ENCODE measurements at regions not wholly inside any gene's neighbourhood (a gene's known extent, or its start where the extent isn't known, plus 50 kb on each side); places are given as distances from the start of the nearest gene placed in this dataset.

DNA sequence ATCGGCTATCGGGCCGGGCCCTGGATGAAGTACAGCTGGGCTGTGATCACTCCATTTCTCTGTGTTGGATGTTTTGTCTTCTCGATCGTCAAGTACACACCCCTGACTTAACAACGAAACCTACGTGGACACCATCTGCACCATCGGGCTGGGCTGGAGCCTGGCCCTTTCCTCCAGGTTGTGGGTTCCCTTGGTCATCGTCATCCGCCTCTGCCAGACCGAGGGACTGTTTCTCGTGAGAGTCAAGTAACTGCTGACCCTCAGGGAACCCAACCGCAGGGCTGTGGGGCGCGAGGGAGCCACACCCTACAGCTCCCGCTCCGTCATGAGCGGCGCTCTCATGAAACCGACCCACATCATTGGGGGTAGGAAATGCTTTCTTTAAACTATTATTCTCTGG is 842.4 kb upstream of the TMPRSS15 start:
- Mint-ChIP-seq H3K9me3 (peaks cover 8% of the 10 kb centered on the region), H3K27ac (no peak overlapping the region), H3K36me3 (ENCODE audit: low read depth) (no peaks in the 10 kb centered on the region), H3K27me3 (ENCODE audit: low read depth) (no peaks in the 10 kb centered on the region), H3K4me3 (no peak overlapping the region), H3K4me1 (ENCODE audit: low read depth) (no peaks in the 10 kb centered on the region)
- intact Hi-C loops (cut with micrococcal nuclease), result no loop called here
- DNase-seq, result no peak
- CTCF ChIA-PET, result no interaction called here

DNA sequence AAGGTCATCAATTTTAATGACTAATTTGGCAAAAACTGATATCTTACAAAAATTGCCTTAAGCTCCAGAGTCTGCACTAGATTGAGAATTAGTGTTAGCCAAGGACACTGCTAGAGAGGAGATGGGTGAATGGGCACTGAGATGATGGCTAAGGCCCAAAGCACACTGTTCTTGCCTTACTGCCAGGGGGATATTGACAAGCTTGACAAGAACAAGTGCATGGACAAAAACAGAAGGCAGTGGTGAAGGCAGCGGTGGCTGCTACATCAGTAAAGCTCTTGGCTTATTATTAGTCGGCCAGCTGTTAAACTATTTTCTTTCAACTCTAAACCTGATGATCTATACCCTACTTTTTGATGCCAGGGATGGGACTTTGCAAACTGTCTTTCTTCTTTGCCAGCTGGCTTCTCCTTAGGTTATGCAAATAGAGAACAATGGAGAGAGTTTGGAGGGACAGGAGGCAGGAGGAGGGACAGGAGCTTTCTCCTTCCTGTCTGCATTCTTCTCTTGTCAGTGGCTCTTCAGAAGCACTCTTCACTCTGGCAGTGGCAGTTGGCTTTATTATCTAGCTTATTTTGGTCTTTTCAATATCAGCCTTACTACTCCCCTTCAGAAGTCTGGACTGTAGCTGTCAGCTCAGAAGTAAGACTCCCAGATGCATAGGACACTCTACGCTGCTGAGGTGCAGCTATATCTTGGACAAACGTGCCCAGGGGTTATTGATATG is 853.5 kb upstream of the TMPRSS15 start:
- Mint-ChIP-seq H3K9me3 (peaks cover 2% of the 10 kb centered on the region), H3K36me3 (ENCODE audit: low read depth) (no peaks in the 10 kb centered on the region), H3K4me1 (ENCODE audit: low read depth) (no peaks in the 10 kb centered on the region), H3K27me3 (ENCODE audit: low read depth) (no peaks in the 10 kb centered on the region), H3K4me3 (no peak overlapping the region), H3K27ac (no peak overlapping the region)
- CTCF ChIA-PET, result no interaction called here
- intact Hi-C loops (cut with micrococcal nuclease), result no loop called here
- DNase-seq, result no peak

DNA sequence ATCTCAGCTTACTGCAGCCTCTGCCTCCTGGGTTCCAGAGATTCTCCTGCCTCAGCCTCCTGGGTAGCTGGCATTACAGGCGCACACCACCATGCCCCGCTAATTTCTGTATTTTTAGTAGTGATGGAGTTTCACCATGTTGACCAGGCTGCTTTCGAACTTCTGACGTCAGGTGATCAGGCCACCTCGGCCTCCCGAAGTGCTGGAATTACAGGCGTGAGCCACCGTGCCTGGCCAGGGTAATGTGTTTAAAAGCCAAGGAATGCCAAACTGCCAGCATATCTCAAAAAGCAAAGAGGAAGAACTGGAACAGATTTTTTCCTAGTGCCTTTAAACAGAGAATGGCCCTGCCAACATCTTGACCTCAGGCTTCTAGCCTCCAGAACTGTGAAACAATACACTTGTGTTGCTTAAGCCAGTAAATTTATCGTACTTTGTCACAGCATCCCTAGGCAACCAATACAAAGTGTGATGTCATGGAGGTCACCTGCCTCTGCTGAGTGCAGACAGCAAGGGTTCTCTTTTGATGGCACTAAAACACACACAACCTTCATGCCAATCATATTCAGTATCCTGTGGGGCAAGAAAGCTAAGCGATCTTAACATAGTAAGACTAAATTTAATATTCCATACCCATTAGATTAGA is 858.3 kb upstream of the TMPRSS15 start:
- Mint-ChIP-seq H3K27me3 (ENCODE audit: low read depth) (no peaks in the 10 kb centered on the region), H3K27ac (no peak overlapping the region), H3K4me1 (ENCODE audit: low read depth) (no peaks in the 10 kb centered on the region), H3K4me3 (no peak overlapping the region), H3K36me3 (ENCODE audit: low read depth) (no peaks in the 10 kb centered on the region), H3K9me3 (peaks cover 1% of the 10 kb centered on the region)
- no peak for DNase-seq
- CTCF ChIA-PET, result no interaction called here
- intact Hi-C loops (cut with micrococcal nuclease), result no loop called here

DNA sequence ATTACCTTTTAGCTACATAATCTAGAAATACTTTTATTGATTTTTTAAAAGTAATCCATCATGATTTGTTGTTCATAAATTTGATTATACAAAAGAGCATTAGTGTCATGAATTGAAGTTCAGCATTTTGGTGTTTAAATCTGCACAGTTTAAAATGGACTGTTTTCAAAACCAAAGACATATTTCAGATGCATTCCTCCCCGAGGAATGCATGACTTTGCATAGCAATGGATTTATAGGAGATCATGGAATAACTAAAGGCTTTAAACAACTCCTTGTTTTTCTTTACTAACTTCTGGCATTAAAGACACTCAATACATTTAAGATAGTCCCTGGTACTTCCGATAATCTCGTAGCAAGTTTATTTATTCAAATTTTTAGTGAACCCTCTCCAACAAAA is 863.1 kb upstream of the TMPRSS15 start:
- H3K36me3 Mint-ChIP-seq (ENCODE audit: low read depth), result no peaks in the 10 kb centered on the region
- no peaks in the 10 kb centered on the region for H3K4me1 Mint-ChIP-seq (ENCODE audit: low read depth)
- CTCF ChIA-PET, result no interaction called here
- no peaks in the 10 kb centered on the region for H3K27me3 Mint-ChIP-seq (ENCODE audit: low read depth)
- no peak overlapping the region for H3K27ac Mint-ChIP-seq
- H3K9me3 Mint-ChIP-seq, result peaks cover 1% of the 10 kb centered on the region
- no peak for DNase-seq
- no peak overlapping the region for H3K4me3 Mint-ChIP-seq
- intact Hi-C loops (cut with micrococcal nuclease), result no loop called here

DNA sequence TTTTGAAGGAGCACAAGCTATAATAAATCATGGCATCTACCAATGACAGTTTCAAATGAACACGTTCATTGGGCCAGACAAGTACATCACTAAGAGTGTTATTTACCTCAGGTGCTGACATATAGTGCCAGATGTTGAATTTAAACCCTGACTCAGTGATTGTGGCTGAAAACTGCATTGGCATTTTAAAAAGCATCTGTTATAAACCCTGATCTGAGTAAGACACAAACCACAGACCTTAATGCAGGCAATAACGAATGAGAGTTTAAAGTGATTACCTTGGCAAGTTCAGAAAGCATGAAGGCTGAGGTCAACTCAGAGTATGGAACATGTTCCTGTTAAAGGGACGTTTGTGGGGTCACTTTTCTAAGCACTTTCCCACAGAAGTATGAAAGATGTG is 865.1 kb upstream of the TMPRSS15 start:
- Mint-ChIP-seq H3K9me3 (no peaks in the 10 kb centered on the region), H3K27me3 (ENCODE audit: low read depth) (no peaks in the 10 kb centered on the region), H3K4me1 (ENCODE audit: low read depth) (no peaks in the 10 kb centered on the region), H3K27ac (no peak overlapping the region), H3K4me3 (no peak overlapping the region), H3K36me3 (ENCODE audit: low read depth) (no peaks in the 10 kb centered on the region)
- DNase-seq, result no peak
- intact Hi-C loops (cut with micrococcal nuclease), result no loop called here
- CTCF ChIA-PET, result no interaction called here

DNA sequence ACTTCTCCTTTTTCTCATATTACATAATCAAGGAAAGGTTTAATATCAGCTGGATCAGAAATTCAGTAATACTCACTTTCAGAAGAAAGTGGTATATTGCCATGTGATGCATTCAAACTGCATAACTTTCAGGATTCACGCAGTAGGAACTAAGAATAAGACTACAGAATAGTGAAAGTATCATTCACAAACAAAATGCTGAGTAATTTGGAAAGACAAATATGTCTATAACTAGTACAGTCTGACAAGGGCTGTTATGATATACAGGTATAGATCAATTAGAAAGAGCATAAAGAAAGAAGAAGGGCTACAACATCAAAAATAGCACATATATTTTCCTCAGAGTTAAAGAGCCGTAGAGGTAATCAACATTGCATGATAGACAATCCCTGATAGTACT is 871.5 kb upstream of the TMPRSS15 start:
- Mint-ChIP-seq H3K9me3 (no peaks in the 10 kb centered on the region), H3K27me3 (ENCODE audit: low read depth) (no peaks in the 10 kb centered on the region), H3K4me3 (no peak overlapping the region), H3K27ac (no peak overlapping the region), H3K4me1 (ENCODE audit: low read depth) (no peaks in the 10 kb centered on the region), H3K36me3 (ENCODE audit: low read depth) (no peaks in the 10 kb centered on the region)
- CTCF ChIA-PET, result no interaction called here
- no peak for DNase-seq
- intact Hi-C loops (cut with micrococcal nuclease), result no loop called here

DNA sequence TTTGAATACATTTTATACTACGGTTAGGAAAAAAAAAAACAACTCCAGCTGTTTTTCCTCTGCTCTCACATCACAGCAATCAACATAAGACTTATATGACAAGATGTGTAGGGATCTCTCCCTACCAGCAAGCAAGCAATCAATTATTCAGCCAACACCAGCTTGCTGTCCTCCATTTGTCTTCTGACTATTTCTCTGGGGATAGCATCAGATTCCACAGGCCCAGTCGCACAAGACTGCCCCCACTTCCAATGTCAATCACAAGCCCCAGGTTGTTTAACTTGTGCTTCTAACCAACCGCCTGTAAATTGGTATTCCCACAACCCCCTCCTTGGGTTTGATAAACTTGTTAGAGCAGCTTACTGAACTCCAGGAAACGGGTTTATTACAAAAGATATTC is 873.1 kb upstream of the TMPRSS15 start:
- CTCF ChIA-PET, result interaction anchor here (0.9 kb wide), 1 partner anchor 10 kb away, joined by 3 read pairs; no protein-coding TSS in a partner anchor
- Mint-ChIP-seq H3K4me1 (ENCODE audit: low read depth) (no peaks in the 10 kb centered on the region), H3K27ac (no peak overlapping the region), H3K9me3 (peaks cover 3% of the 10 kb centered on the region), H3K4me3 (no peak overlapping the region), H3K27me3 (ENCODE audit: low read depth) (no peaks in the 10 kb centered on the region), H3K36me3 (ENCODE audit: low read depth) (no peaks in the 10 kb centered on the region)
- intact Hi-C loops (cut with micrococcal nuclease), result no loop called here
- DNase-seq, result no peak

DNA sequence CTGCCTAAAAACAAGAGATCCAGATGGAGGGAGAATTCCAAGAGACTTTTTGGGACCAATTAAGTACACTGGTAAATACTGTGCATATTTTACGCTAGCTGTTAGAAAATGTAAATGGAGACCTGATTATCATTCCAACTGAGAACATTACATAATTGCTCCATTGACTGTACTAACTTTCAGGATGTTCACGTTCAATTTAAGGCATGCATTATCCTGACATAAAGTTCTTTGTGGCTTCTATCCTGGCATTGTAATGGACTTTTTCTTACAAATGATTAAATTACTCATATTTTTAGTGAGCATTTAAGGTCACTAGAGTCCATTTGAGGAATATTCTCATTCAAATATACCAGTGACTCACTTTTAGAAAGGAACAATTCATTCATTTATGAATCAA is 883.3 kb upstream of the TMPRSS15 start:
- Mint-ChIP-seq H3K4me3 (no peak overlapping the region), H3K27ac (no peak overlapping the region), H3K4me1 (ENCODE audit: low read depth) (no peaks in the 10 kb centered on the region), H3K36me3 (ENCODE audit: low read depth) (no peaks in the 10 kb centered on the region), H3K27me3 (ENCODE audit: low read depth) (no peaks in the 10 kb centered on the region), H3K9me3 (peaks cover 2% of the 10 kb centered on the region)
- intact Hi-C loops (cut with micrococcal nuclease), result no loop called here
- no peak for DNase-seq
- CTCF ChIA-PET, result interaction anchor here (1.0 kb wide), 1 partner anchor 10 kb away, joined by 3 read pairs; no protein-coding TSS in a partner anchor

DNA sequence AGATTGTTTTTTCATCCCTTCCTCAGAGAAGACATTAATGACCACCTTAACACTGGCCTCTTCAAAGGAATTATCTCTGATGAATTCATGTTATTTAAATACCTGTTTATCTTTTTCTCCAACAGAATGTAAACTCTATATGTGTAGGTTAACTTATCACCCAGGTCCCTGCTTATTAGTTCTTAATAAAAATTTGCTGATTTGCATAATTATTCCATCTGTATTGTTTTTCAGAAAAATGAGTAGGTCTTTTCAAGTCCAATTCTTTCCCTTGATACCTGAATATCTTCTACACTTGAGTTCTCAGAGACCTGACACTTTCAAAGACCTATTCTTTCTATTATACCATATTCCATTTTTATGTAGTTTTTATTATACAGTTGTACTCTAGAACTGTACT is 886.7 kb upstream of the TMPRSS15 start:
- CTCF ChIA-PET, result no interaction called here
- no peaks in the 10 kb centered on the region for H3K27me3 Mint-ChIP-seq (ENCODE audit: low read depth)
- H3K36me3 Mint-ChIP-seq (ENCODE audit: low read depth), result no peaks in the 10 kb centered on the region
- H3K9me3 Mint-ChIP-seq, result peaks cover 13% of the 10 kb centered on the region
- intact Hi-C loops (cut with micrococcal nuclease), result no loop called here
- no peak for DNase-seq
- no peaks in the 10 kb centered on the region for H3K4me1 Mint-ChIP-seq (ENCODE audit: low read depth)
- H3K27ac Mint-ChIP-seq, result no peak overlapping the region
- H3K4me3 Mint-ChIP-seq, result no peak overlapping the region

DNA sequence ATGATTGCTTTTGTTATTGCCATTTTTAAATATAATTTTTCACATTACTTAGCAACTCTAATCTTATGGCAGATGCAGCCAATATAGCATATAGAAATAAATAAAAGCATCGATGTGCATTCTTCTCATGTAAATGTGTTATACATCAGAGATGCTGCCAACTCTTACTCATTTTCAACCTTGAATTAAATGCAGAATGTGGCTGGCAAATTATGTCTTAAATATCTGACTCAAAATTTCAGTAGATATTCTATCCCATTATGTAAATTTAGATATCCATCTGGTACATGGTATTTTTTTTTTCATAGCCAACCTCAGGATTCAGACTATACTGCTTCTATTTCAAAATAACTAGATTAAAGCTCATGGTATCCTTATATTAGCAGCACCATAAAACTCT is 916.7 kb upstream of the TMPRSS15 start:
- CTCF ChIA-PET, result no interaction called here
- Mint-ChIP-seq H3K9me3 (peaks cover 3% of the 10 kb centered on the region), H3K27me3 (ENCODE audit: low read depth) (no peaks in the 10 kb centered on the region), H3K27ac (no peak overlapping the region), H3K36me3 (ENCODE audit: low read depth) (no peaks in the 10 kb centered on the region), H3K4me1 (ENCODE audit: low read depth) (no peaks in the 10 kb centered on the region), H3K4me3 (no peak overlapping the region)
- no peak for DNase-seq
- intact Hi-C loops (cut with micrococcal nuclease), result no loop called here

DNA sequence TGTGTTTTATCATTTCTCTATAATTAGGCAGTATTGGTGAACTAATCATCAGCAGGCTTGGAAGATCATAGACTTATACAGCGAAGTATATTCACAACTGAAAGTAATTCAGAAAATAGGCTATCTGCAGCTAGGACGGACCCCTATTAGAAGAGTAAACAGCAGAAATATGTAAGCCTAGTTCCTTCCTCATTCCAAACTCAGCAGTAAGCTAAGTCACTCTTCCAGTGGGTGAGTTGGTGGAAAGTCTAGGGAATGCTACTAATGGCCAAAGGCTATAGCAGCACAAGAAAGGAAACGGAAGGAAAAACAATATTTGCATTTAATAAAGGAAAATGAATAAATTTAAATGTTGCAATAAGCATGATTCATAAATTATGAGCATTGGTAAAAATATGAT is 918.1 kb upstream of the TMPRSS15 start:
- no peak for DNase-seq
- H3K4me3 Mint-ChIP-seq, result no peak overlapping the region
- H3K27me3 Mint-ChIP-seq (ENCODE audit: low read depth), result no peaks in the 10 kb centered on the region
- H3K27ac Mint-ChIP-seq, result no peak overlapping the region
- H3K36me3 Mint-ChIP-seq (ENCODE audit: low read depth), result no peaks in the 10 kb centered on the region
- intact Hi-C loops (cut with micrococcal nuclease), result no loop called here
- CTCF ChIA-PET, result no interaction called here
- H3K4me1 Mint-ChIP-seq (ENCODE audit: low read depth), result no peaks in the 10 kb centered on the region
- peaks cover 1% of the 10 kb centered on the region for H3K9me3 Mint-ChIP-seq

DNA sequence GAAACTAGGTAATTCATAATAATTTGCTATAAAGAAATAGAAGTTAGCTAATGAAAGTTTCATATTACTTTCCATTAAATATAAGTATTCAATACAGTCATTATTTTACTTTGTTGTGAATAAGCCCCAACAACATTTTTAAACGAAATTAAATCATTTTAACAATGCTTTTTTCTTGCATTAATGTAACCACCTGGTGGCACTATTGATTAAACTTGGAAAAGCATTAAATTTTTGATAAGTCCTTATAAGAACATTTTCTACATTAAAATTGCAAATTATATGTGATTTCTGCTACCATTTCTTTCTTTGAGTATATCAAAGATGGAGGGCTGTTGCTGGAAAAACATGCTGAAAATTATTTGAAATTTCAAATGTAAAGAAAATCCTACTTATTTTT is 918.8 kb upstream of the TMPRSS15 start:
- CTCF ChIA-PET, result no interaction called here
- H3K4me1 Mint-ChIP-seq (ENCODE audit: low read depth), result no peaks in the 10 kb centered on the region
- no peaks in the 10 kb centered on the region for H3K27me3 Mint-ChIP-seq (ENCODE audit: low read depth)
- no peak for DNase-seq
- intact Hi-C loops (cut with micrococcal nuclease), result no loop called here
- no peak overlapping the region for H3K27ac Mint-ChIP-seq
- peaks cover 1% of the 10 kb centered on the region for H3K9me3 Mint-ChIP-seq
- no peaks in the 10 kb centered on the region for H3K36me3 Mint-ChIP-seq (ENCODE audit: low read depth)
- no peak overlapping the region for H3K4me3 Mint-ChIP-seq

DNA sequence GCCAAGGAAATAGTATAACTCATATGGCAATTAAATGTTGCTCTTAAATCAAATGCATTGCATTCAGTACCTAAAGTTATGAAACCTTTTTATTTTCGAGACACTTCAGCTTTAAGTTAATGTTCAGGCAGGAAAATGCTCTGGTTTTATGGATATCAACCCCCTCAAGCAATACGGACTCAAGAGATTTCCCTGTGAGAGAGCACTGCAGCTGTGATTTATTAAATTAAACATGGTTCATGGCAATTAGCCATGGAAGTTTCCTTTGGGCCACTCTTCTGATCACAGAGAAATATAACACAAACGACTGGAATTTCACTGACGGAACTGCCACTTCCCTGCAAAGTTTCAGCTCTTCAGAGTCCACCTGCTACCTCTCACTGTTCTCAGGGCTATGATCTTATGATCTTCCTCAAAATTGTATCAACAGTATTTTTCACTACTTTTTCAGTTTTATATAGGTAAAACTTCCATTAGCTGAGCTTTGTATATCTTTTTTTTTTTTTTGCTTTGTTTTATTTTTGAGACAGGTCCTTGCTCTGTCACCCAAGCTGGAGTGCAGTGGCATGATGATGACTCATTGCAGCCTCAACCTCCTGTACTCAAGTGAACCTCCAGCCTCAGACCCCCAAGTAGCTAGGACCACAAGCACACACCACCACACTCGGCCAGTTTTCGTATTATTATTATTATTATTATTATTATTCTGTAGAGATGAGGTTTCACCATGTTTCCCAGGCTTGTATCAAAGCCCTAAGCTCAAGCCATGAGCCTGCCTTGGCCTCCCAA is 923.1 kb upstream of the TMPRSS15 start:
- Mint-ChIP-seq H3K36me3 (ENCODE audit: low read depth) (no peaks in the 10 kb centered on the region), H3K4me3 (no peak overlapping the region), H3K9me3 (peaks cover 4% of the 10 kb centered on the region), H3K4me1 (ENCODE audit: low read depth) (no peaks in the 10 kb centered on the region), H3K27ac (no peak overlapping the region), H3K27me3 (ENCODE audit: low read depth) (no peaks in the 10 kb centered on the region)
- intact Hi-C loops (cut with micrococcal nuclease), result no loop called here
- CTCF ChIA-PET, result interaction anchor here (0.7 kb wide), 1 partner anchor 17 kb away, joined by 4 read pairs; no protein-coding TSS in a partner anchor
- DNase-seq, result no peak

Data from activated naive CD4-positive, alpha-beta T cell treated with anti-CD3 and anti-CD28 coated beads for 36 hours (primary cell).